Neuronal stem cell (in vitro differentiated cells): ENCODE measurements at regions not wholly inside any gene's neighbourhood (a gene's known extent, or its start where the extent isn't known, plus 50 kb on each side); places are given as distances from the start of the nearest gene placed in this dataset.

Experiments
- DNase-seq: peaks from one replicate; pipeline ENCODE4 v3.0.0-alpha.2; 2013; ENCODE audit warnings: low spot score
- H2AFZ ChIP-seq: one replicate; pipeline ENCODE4 v1.6.1; 2013; ENCODE audit warnings: mild to moderate bottlenecking, low read length, inconsistent platforms
- H2AK5ac ChIP-seq: 2 replicates; pipeline ENCODE4 v1.6.1; 2013; ENCODE audit warnings: low read depth, mild to moderate bottlenecking, inconsistent platforms, low read length, moderate library complexity, mixed read lengths
- H2BK120ac ChIP-seq: 2 replicates; pipeline ENCODE4 v1.6.1; 2013; ENCODE audit warnings: low read depth, mild to moderate bottlenecking, inconsistent platforms, low read length, moderate library complexity, mixed read lengths
- H2BK12ac ChIP-seq: one replicate; pipeline ENCODE4 v1.6.1; 2013; ENCODE audit warnings: low read length, inconsistent platforms
- H2BK15ac ChIP-seq: 2 replicates; pipeline ENCODE4 v1.6.1; 2013; ENCODE audit warnings: mild to moderate bottlenecking, low read length, inconsistent platforms, mixed read lengths
- H2BK5ac ChIP-seq: one replicate; pipeline ENCODE4 v1.6.1; 2013; ENCODE audit warnings: inconsistent platforms, mild to moderate bottlenecking, low read length, moderate library complexity
- H3K14ac ChIP-seq: one replicate; pipeline ENCODE4 v1.6.1; 2013; ENCODE audit warnings: low read length, inconsistent platforms
- H3K18ac ChIP-seq: 2 replicates; pipeline ENCODE4 v1.6.1; 2013; ENCODE audit warnings: low read length, inconsistent platforms
- H3K23ac ChIP-seq: 2 replicates; pipeline ENCODE4 v1.6.1; 2013; ENCODE audit warnings: low read depth, mild to moderate bottlenecking, mixed read lengths, low read length, inconsistent platforms; ENCODE audit not compliant: poor library complexity
- H3K27ac ChIP-seq: replicated peaks from 3 replicates; pipeline ENCODE4 v1.5.1; 2013; ENCODE audit warnings: low read length, inconsistent platforms
- H3K27me3 ChIP-seq, 3 experiments: 2 replicates each; pipeline ENCODE4 v1.6.1; 2013; ENCODE audit warnings: low read length in 3 of 3, mild to moderate bottlenecking in 2 of 3, inconsistent platforms in 1 of 3, low read depth in 1 of 3, mixed read lengths in 1 of 3, moderate library complexity in 1 of 3; ENCODE audit not compliant: control insufficient read depth in 3 of 3, insufficient read depth in 3 of 3
- H3K36me3 ChIP-seq, 2 donors: replicated peaks in 1 of 2; 2 replicates each; pipeline ENCODE4 v1.6.1; 2013; ENCODE audit warnings: low read length in 2 of 2; ENCODE audit not compliant: control insufficient read depth in 2 of 2, insufficient read depth in 2 of 2
- H3K4ac ChIP-seq: 2 replicates; pipeline ENCODE4 v1.6.1; 2013; ENCODE audit warnings: inconsistent platforms, mild to moderate bottlenecking, low read length, moderate library complexity
- H3K4me1 ChIP-seq, 2 donors: 1 replicate in 1 of 2; 2 replicates in 1 of 2; pipeline ENCODE4 v1.6.1; 2013; ENCODE audit warnings: low read length in 2 of 2, low read depth in 1 of 2; ENCODE audit not compliant: control insufficient read depth in 2 of 2, insufficient read depth in 1 of 2
- H3K4me2 ChIP-seq: one replicate; pipeline ENCODE4 v1.6.1; 2013; ENCODE audit warnings: mild to moderate bottlenecking, low read length, inconsistent platforms; ENCODE audit not compliant: insufficient read depth, poor library complexity, severe bottlenecking
- H3K4me3 ChIP-seq, 2 donors: 2 replicates each; pipeline ENCODE4 v1.5.1; 2013; ENCODE audit warnings: low read length in 2 of 2, mild to moderate bottlenecking in 2 of 2, inconsistent platforms in 1 of 2, moderate library complexity in 1 of 2
- H3K79me1 ChIP-seq: one replicate; pipeline ENCODE4 v1.6.1; 2013; ENCODE audit warnings: low read depth, mild to moderate bottlenecking, inconsistent platforms, low read length, moderate library complexity
- H3K9ac ChIP-seq: one replicate; pipeline ENCODE4 v1.6.1; 2013; ENCODE audit warnings: mild to moderate bottlenecking, low read depth, low read length, inconsistent platforms; ENCODE audit not compliant: poor library complexity
- H3K9me3 ChIP-seq, 2 donors: replicated peaks in 1 of 2; 2 replicates each; pipeline versions ENCODE3 to v1.6.1; 2013; ENCODE audit warnings: low read length in 2 of 2, mild to moderate bottlenecking in 2 of 2, inconsistent platforms in 1 of 2, low read depth in 1 of 2, mixed read lengths in 1 of 2, moderate library complexity in 1 of 2; ENCODE audit not compliant: control insufficient read depth in 2 of 2, insufficient read depth in 1 of 2
- H4K8ac ChIP-seq: one replicate; pipeline ENCODE4 v1.6.1; 2013; ENCODE audit warnings: low read depth, mild to moderate bottlenecking, inconsistent platforms, low read length, moderate library complexity
- H4K91ac ChIP-seq: one replicate; pipeline ENCODE4 v1.6.1; 2013; ENCODE audit warnings: low read length, low read depth, mild to moderate bottlenecking, inconsistent platforms; ENCODE audit not compliant: poor library complexity
- WGBS, 2 donors: extraction: QIAGEN DNeasy Blood & Tissue Kit; methylation state at CpG; one replicate each; pipeline ENCODE4 v1.1.7; 2013; ENCODE audit warnings: missing lambda C conversion rate in 2 of 2, mixed read lengths in 1 of 2; ENCODE audit not compliant: insufficient read length in 2 of 2, insufficient replicate concordance in 1 of 2; ENCODE audit errors: extremely low coverage in 2 of 2; 5-methylcytosine and 5-hydroxymethylcytosine counted together

- no CpG with 5 or more reads among the region's 1 CpG for WGBS, 2 donors
- no peak for DNase-seq
- Histone ChIP-seq H3K18ac (no peak overlapping the region), H2BK5ac (no peak overlapping the region), H3K4me1 (peaks cover 1 to 2% of the 10 kb centered on the region in 2 donors), H3K14ac (no peak overlapping the region), H3K27ac (no peak overlapping the region), H2BK120ac (no peak overlapping the region), H3K27me3 (peaks cover 0 to 7% (median 0%) of the 10 kb centered on the region in 3 experiments), H3K36me3 (no peaks in the 10 kb centered on the region), H3K4ac (no peak overlapping the region), H2AK5ac (no peak overlapping the region), H4K8ac (no peak overlapping the region), H2BK15ac (no peak overlapping the region), H3K79me1 (no peaks in the 10 kb centered on the region), H3K23ac (no peak overlapping the region), H3K9me3 (no peaks in the 10 kb centered on the region), H3K4me2 (no peak overlapping the region), H3K9ac (no peak overlapping the region), H4K91ac (no peak overlapping the region), H3K4me3 (no peak overlapping the region), H2BK12ac (no peak overlapping the region), H2AFZ (no peak overlapping the region)
Observed at GRCh38 chr10:69741252-69741651, 60.5 kb upstream of the COL13A1 start.

GRCh38 chr10:69741671-69742355 is 59.9 kb upstream of the COL13A1 start:
- no CpG with 5 or more reads among the region's 5 CpGs for WGBS, 2 donors
- Histone ChIP-seq H3K9ac (no peak overlapping the region), H2BK120ac (no peak overlapping the region), H3K4ac (no peak overlapping the region), H2BK12ac (no peak overlapping the region), H4K8ac (no peak overlapping the region), H3K4me1 (peaks cover 1 to 2% of the 10 kb centered on the region in 2 donors), H3K27ac (no peak overlapping the region), H3K14ac (no peak overlapping the region), H2AK5ac (no peak overlapping the region), H3K4me3 (no peak overlapping the region), H3K9me3 (no peaks in the 10 kb centered on the region), H3K23ac (no peak overlapping the region), H2BK5ac (no peak overlapping the region), H2BK15ac (no peak overlapping the region), H3K36me3 (no peaks in the 10 kb centered on the region), H2AFZ (no peak overlapping the region), H3K79me1 (no peaks in the 10 kb centered on the region), H3K4me2 (no peak overlapping the region), H3K27me3 (peaks cover 0 to 7% (median 0%) of the 10 kb centered on the region in 3 experiments), H3K18ac (no peak overlapping the region), H4K91ac (no peak overlapping the region)
- DNase-seq = no peak

- Histone ChIP-seq H4K91ac (no peak overlapping the region), H4K8ac (no peak overlapping the region), H3K4me2 (no peak overlapping the region), H3K23ac (no peak overlapping the region), H3K4me3 (no peak overlapping the region), H3K9me3 (no peaks in the 10 kb centered on the region), H3K4ac (no peak overlapping the region), H2BK12ac (no peak overlapping the region), H2BK120ac (no peak overlapping the region), H2BK5ac (no peak overlapping the region), H3K4me1 (peaks cover 1 to 2% of the 10 kb centered on the region in 2 donors), H2BK15ac (no peak overlapping the region), H3K79me1 (no peaks in the 10 kb centered on the region), H2AFZ (no peak overlapping the region), H3K18ac (no peak overlapping the region), H3K27me3 (peaks cover 0 to 9% (median 0%) of the 10 kb centered on the region in 3 experiments), H3K27ac (no peak overlapping the region), H3K36me3 (no peaks in the 10 kb centered on the region), H3K14ac (no peak overlapping the region), H2AK5ac (no peak overlapping the region), H3K9ac (no peak overlapping the region)
- no CpG with 5 or more reads among the region's 1 CpG for WGBS, 2 donors
- no peak for DNase-seq
Observed at GRCh38 chr10:69742356-69742695, 59.4 kb upstream of the COL13A1 start.

- H3K9me3 ChIP-seq = no peaks in the 10 kb centered on the region
- WGBS, 2 donors = no CpG with 5 or more reads among the region's 6 CpGs
- no peak overlapping the region for H2BK5ac ChIP-seq
- H2BK12ac ChIP-seq = no peak overlapping the region
- no peak overlapping the region for H3K9ac ChIP-seq
- H3K79me1 ChIP-seq = no peaks in the 10 kb centered on the region
- H3K36me3 ChIP-seq = no peaks in the 10 kb centered on the region
- no peak overlapping the region for H3K23ac ChIP-seq
- no peak overlapping the region for H2AFZ ChIP-seq
- peak overlapping the region; percentile 31 for H3K18ac ChIP-seq
- no peak overlapping the region for H3K4me2 ChIP-seq
- H2AK5ac ChIP-seq = peak overlapping the region; percentile 2
- no peak overlapping the region for H3K14ac ChIP-seq
- H3K27me3 ChIP-seq = peaks cover 0 to 9% (median 0%) of the 10 kb centered on the region in 3 experiments
- peaks cover 1 to 2% of the 10 kb centered on the region in 2 donors for H3K4me1 ChIP-seq
- no peak overlapping the region for H2BK120ac ChIP-seq
- H4K8ac ChIP-seq = no peak overlapping the region
- H3K4ac ChIP-seq = no peak overlapping the region
- no peak overlapping the region for H2BK15ac ChIP-seq
- H3K4me3 ChIP-seq = no peak overlapping the region
- H4K91ac ChIP-seq = no peak overlapping the region
- DNase-seq = peak; percentile 37
- no peak overlapping the region for H3K27ac ChIP-seq
Observed at GRCh38 chr10:69742928-69743602, 58.6 kb upstream of the COL13A1 start.
